ENCODE measurements at regions not wholly inside any gene's neighbourhood (a gene's known extent, or its start where the extent isn't known, plus 50 kb on each side); places are given as distances from the start of the nearest gene placed in this dataset.
A peak's percentile ranks its signal among the peaks of the same experiment; 100 is the strongest.

DNA sequence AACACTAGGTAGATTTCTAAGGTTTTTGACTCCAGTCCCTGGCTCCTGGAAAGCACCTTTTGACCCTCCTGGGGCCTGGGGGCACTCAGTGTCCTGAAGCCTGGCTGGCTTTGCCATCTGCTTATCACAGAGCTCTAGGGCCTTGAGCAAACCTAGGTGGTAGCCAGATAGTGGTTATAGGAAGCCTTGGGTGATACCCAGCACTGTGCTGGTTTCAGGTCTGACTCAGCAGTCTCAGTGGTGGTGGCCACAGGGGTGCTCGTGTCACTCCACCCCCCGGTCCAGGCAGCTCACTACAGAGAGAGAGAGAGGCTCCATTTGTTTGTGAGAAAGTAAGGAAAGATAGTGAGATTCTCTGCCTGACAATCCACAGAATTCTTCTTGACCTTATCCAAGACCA is 195.8 kb upstream of the ZFP42 start:
- H3K4me3 ChIP-seq (ENCODE audit: low read depth, low read length), result no peak overlapping the region
- DNase-seq (ENCODE audit: low read depth, low spot score), result no peak
- TF ChIP-seq, protein P1, sequence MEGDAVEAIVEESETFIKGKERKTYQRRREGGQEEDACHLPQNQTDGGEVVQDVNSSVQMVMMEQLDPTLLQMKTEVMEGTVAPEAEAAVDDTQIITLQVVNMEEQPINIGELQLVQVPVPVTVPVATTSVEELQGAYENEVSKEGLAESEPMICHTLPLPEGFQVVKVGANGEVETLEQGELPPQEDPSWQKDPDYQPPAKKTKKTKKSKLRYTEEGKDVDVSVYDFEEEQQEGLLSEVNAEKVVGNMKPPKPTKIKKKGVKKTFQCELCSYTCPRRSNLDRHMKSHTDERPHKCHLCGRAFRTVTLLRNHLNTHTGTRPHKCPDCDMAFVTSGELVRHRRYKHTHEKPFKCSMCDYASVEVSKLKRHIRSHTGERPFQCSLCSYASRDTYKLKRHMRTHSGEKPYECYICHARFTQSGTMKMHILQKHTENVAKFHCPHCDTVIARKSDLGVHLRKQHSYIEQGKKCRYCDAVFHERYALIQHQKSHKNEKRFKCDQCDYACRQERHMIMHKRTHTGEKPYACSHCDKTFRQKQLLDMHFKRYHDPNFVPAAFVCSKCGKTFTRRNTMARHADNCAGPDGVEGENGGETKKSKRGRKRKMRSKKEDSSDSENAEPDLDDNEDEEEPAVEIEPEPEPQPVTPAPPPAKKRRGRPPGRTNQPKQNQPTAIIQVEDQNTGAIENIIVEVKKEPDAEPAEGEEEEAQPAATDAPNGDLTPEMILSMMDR (IDR thresholded peaks at IDR 0.05; ENCODE audit: low read depth, low read length), result no peak

GRCh38 chr4:187811591-187811990 is 184.0 kb upstream of the ZFP42 start:
- in situ Hi-C loops (cut with HindIII; ENCODE audit: low sequenced_read_pairs), result no loop called here
- TF ChIP-seq, protein P1 (IDR thresholded peaks at IDR 0.05; ENCODE audit: low read depth, low read length), result no peak

More for the DNA sequence above, 195.8 kb upstream of the ZFP42 start:
- in situ Hi-C loops (cut with HindIII; ENCODE audit: low sequenced_read_pairs), result no loop called here

GRCh38 chr4:187814737-187815465 is 180.7 kb upstream of the ZFP42 start:
- in situ Hi-C loops (cut with HindIII; ENCODE audit: low sequenced_read_pairs), result no loop called here
- DNase-seq (ENCODE audit: low read depth, low spot score), result peak; percentile 12
- TF ChIP-seq, protein P1 (IDR thresholded peaks at IDR 0.05; ENCODE audit: low read depth, low read length), result no peak
- H3K4me3 ChIP-seq (ENCODE audit: low read depth, low read length), result peak overlapping the region; percentile 42

More at GRCh38 chr4:187811591-187811990, 184.0 kb upstream of the ZFP42 start:
- no peak overlapping the region for H3K4me3 ChIP-seq (ENCODE audit: low read depth, low read length)
- no peak for DNase-seq (ENCODE audit: low read depth, low spot score)

DNA sequence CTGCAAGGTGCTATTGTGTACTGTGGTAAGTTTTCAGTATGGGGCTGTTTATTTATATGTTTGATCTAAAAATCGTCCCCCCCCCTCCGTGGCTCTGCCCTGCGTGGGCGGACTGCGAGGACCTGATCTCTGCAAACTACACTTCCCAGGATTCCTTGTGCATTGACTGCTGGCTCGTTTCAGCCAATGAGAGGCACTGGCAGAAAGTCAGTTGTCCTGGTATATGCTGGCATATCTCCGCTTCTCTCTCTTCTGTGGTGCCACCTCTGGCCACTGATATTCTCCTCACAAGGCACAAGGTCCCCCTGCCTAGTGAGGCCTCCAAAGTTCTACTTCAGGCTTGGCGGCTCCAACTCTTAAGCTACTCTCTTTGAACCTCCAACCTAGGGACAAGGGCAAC is 168.8 kb upstream of the ZFP42 start:
- DNase-seq (ENCODE audit: low read depth, low spot score), result no peak
- in situ Hi-C loops (cut with HindIII; ENCODE audit: low sequenced_read_pairs), result no loop called here
- TF ChIP-seq, protein P1 (IDR thresholded peaks at IDR 0.05; ENCODE audit: low read depth, low read length), result no peak
- H3K4me3 ChIP-seq (ENCODE audit: low read depth, low read length), result no peak overlapping the region

DNA sequence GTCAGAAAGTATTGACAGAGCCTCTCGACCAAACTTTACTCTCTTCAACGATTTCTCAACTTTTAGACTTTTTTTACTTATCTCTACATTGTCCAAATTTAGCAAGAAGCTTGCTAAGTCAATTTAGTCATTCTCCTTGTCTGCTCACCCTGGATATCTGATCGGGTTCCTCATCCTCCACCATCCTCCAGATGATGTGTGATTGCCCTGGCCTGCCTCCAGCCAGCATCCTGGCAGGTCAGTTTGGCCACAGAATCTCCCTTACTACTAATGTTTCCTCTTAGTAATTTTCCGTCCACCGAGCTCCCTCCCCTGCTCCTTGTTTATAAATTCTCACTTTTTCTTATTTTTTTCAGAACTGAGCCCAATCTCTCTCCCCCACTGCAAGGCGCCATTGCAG is 167.9 kb upstream of the ZFP42 start:
- in situ Hi-C loops (cut with HindIII; ENCODE audit: low sequenced_read_pairs), result no loop called here
- no peak for DNase-seq (ENCODE audit: low read depth, low spot score)

DNA sequence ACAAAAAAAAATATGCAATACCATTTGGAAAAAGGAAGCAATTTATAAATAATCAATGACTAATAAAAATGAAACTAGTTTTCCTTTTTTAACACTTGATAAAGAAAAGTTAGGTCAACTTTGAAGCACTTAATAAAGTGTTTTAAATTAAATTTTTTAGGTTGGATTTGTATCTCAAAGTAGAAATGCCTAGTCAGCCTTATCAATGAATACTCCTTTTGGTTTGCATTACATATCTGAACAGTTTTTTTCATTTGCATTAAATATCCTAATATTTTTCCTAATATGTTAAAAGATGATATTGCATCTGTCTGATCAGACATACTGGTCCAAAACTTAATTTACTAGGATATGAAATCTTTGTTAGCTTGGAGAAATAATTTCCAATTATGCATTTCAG is 155.8 kb upstream of the ZFP42 start:
- TF ChIP-seq, protein P1 (IDR thresholded peaks at IDR 0.05; ENCODE audit: low read depth, low read length), result no peak
- in situ Hi-C loops (cut with HindIII; ENCODE audit: low sequenced_read_pairs), result no loop called here
- H3K4me3 ChIP-seq (ENCODE audit: low read depth, low read length), result no peak overlapping the region
- DNase-seq (ENCODE audit: low read depth, low spot score), result no peak

More for the DNA sequence above, 167.9 kb upstream of the ZFP42 start:
- TF ChIP-seq, protein P1 (IDR thresholded peaks at IDR 0.05; ENCODE audit: low read depth, low read length), result no peak
- no peak overlapping the region for H3K4me3 ChIP-seq (ENCODE audit: low read depth, low read length)

Measured in astrocyte of the spinal cord (primary cell).